Endothelial cell of hepatic sinusoid (primary cell): ENCODE measurements at regions not wholly inside any gene's neighbourhood (a gene's known extent, or its start where the extent isn't known, plus 50 kb on each side); places are given as distances from the start of the nearest gene placed in this dataset.
"Not testable (repeated sequence)": the region's sequence is repeated elsewhere in the genome, so short reads cannot be mapped to it uniquely, and the experiment has no call there.

Source experiments
- in situ Hi-C: cut with HindIII; loops from 2 replicates; pipeline ENCODE4 v1.10.0; 2017; ENCODE audit warnings: low sequenced_read_pairs

GRCh38 chr4:18445110-18445509 is 423.6 kb upstream of the LCORL start:
- in situ Hi-C loops = no loop called here

- in situ Hi-C loops = loop anchor here (5.0 kb wide), 1 partner anchor 73 kb away; no protein-coding TSS in a partner anchor
Observed at GRCh38 chr4:18444206-18444605, 422.7 kb upstream of the LCORL start.

GRCh38 chr4:18442957-18443356 is 421.4 kb upstream of the LCORL start:
- in situ Hi-C loops = loop anchor here (5.0 kb wide), 1 partner anchor 74 kb away; no protein-coding TSS in a partner anchor

- in situ Hi-C loops = loop anchor here (5.0 kb wide), 1 partner anchor 76 kb away; no protein-coding TSS in a partner anchor
Observed at GRCh38 chr4:18441676-18442075, 420.1 kb upstream of the LCORL start.

- in situ Hi-C loops = loop anchor here (5.0 kb wide), 1 partner anchor 76 kb away; no protein-coding TSS in a partner anchor
Observed at GRCh38 chr4:18441203-18441590, 419.6 kb upstream of the LCORL start.

- in situ Hi-C loops = loop anchor here (5.0 kb wide), 1 partner anchor 77 kb away; no protein-coding TSS in a partner anchor
Observed at GRCh38 chr4:18440527-18441202, 419.1 kb upstream of the LCORL start.

GRCh38 chr4:18439311-18439710 is 417.8 kb upstream of the LCORL start:
- in situ Hi-C loops = no loop called here

GRCh38 chr4:18435781-18436180 is 414.2 kb upstream of the LCORL start:
- in situ Hi-C loops = no loop called here

- in situ Hi-C loops = no loop called here
Observed at GRCh38 chr4:18422685-18423084, 401.1 kb upstream of the LCORL start.

- in situ Hi-C loops = no loop called here
Observed at GRCh38 chr4:18421519-18421918, 400.0 kb upstream of the LCORL start.

GRCh38 chr4:18419780-18420179 is 398.2 kb upstream of the LCORL start:
- in situ Hi-C loops = no loop called here

GRCh38 chr4:18418195-18418898 is 396.8 kb upstream of the LCORL start:
- in situ Hi-C loops = not testable (repeated sequence)

GRCh38 chr4:18417651-18418050 is 396.1 kb upstream of the LCORL start:
- in situ Hi-C loops = not testable (repeated sequence)

GRCh38 chr4:18406264-18406663 is 384.7 kb upstream of the LCORL start:
- in situ Hi-C loops = no loop called here

GRCh38 chr4:18405054-18405453 is 383.5 kb upstream of the LCORL start:
- in situ Hi-C loops = no loop called here

GRCh38 chr4:18404642-18405041 is 383.1 kb upstream of the LCORL start:
- in situ Hi-C loops = no loop called here

- in situ Hi-C loops = no loop called here
Observed at GRCh38 chr4:18403327-18403726, 381.8 kb upstream of the LCORL start.

GRCh38 chr4:18401868-18402267 is 380.3 kb upstream of the LCORL start:
- in situ Hi-C loops = no loop called here

- in situ Hi-C loops = no loop called here
Observed at GRCh38 chr4:18401425-18401824, 379.9 kb upstream of the LCORL start.

GRCh38 chr4:18398661-18399060 is 377.1 kb upstream of the LCORL start:
- in situ Hi-C loops = no loop called here

GRCh38 chr4:18397681-18398390 is 376.3 kb upstream of the LCORL start:
- in situ Hi-C loops = no loop called here

GRCh38 chr4:18394656-18395055 is 373.1 kb upstream of the LCORL start:
- in situ Hi-C loops = no loop called here
